Spleen (tissue), 7 donors: ENCODE measurements at regions not wholly inside any gene's neighbourhood (a gene's known extent, or its start where the extent isn't known, plus 50 kb on each side); places are given as distances from the start of the nearest gene placed in this dataset.

Experiments used
- CTCF ChIP-seq, 11 experiments: fragments of 200-600 bp in 7 of 11; fragments of 450-650 bp in 4 of 11; sonication (generic) in 4 of 11; IDR thresholded peaks in 8 of 11; conservative IDR thresholded peaks in 3 of 11; 1 replicate in 7 of 11; 2 replicates in 4 of 11; pipeline versions ENCODE4 v1.4.0 to v1.8.0; 2016 to 2021; ENCODE audit warnings: antibody characterized with exemption in 11 of 11, inconsistent platforms in 4 of 11, mild to moderate bottlenecking in 1 of 11
- POLR2A ChIP-seq, 3 donors: fragments of 450-650 bp; IDR thresholded peaks; one replicate each; pipeline ENCODE4 v1.5.1; 2017; ENCODE audit warnings: antibody characterized with exemption in 3 of 3, mild to moderate bottlenecking in 1 of 3
- POLR2AphosphoS5 ChIP-seq, 3 donors: sonication (generic); formaldehyde crosslinking; IDR thresholded peaks; one replicate each; pipeline ENCODE4 v1.5.1; 2017; ENCODE audit warnings: antibody characterized with exemption in 3 of 3
- donor health status: DM: no; HTN: no; CAD: no; lungs with moderate emphysema.
- donor health status: DM: no; HTN: no; CAD: no.
- donor health status: DM: no; HTN: no; CAD: no.

- TF ChIP-seq CTCF (IDR thresholded peaks at IDR 0.05 in 8 of 11, conservative IDR thresholded peaks at IDR 0.05 in 3 of 11) = no peak
- no peak for TF ChIP-seq POLR2AphosphoS5 (IDR thresholded peaks at IDR 0.05)
- no peak for TF ChIP-seq POLR2A (IDR thresholded peaks at IDR 0.05)
These were observed 103.4 kb upstream of the SELENOK start for GRCh38 chr3:53994986-53995603.
